NCI-H146 treated with DMSO at 0.1 percent for 48 hours (cell line): ENCODE measurements at regions not wholly inside any gene's neighbourhood (a gene's known extent, or its start where the extent isn't known, plus 50 kb on each side); places are given as distances from the start of the nearest gene placed in this dataset.
"Not testable (repeated sequence)": the region's sequence is repeated elsewhere in the genome, so short reads cannot be mapped to it uniquely, and the experiment has no call there.

Experiments used
- DNase-seq: peaks from one replicate; lab custom pipeline; 2025; ENCODE audit not compliant: unreplicated experiment; lab: John Stamatoyannopoulos, UW

DNA sequence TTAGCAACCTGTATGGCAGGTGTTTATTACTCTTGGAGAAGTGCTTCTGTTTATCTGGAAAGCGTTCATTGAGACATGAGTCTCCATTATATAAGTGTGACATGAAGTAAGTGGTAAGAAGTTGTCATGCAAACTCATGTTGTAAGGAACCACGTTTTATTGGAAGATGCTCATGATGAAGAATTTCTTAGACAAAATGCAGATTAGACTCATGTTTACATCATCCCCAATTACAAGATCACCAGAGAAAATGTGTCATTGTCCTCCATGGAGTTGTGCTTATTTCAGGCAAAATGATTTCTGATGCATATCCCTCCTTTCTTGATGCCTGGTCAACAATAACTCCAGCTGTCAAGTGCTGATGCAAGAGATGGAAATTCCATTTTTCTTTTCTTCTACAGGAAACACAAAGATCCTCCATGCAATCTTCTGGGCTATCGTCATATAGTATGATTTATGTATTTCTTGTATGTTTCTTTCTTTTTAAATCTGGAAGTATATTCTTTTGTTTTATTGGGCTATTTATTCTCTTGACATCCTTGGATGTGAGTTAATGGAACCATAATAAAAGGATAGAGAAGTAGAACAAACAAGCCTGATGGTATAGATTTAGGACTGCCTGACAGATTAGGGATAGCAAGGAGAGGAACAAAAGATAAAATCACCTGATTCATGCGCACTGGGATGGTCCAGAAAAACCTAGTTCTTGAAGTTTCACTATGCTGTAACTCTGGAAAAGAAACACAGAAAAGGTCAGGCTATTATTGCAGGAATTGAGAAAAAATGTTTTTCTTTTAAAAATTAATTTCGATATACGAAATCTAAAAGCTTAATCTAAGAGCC lies 50.7 kb upstream of the DIAPH3 start:
- DNase-seq = no peak

DNA sequence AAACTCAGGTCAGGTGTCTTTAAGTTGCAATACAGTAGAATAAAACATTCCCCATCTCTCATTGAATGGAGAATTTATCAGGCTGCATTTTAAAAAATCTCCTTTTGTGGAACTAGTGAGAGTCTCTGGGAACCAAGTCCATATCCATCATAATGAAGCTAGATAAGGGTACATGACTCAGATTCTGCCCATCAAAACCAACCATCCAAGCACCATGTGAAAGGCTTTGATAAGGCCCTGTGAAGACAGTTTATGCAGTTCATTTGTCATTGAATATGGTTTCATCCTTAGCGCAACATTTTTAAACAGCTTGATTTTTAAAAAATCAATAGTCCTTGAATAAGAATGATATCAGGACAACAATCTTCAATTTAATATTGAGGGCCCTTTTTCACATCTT lies 56.3 kb upstream of the DIAPH3 start:
- DNase-seq = no peak

DNA sequence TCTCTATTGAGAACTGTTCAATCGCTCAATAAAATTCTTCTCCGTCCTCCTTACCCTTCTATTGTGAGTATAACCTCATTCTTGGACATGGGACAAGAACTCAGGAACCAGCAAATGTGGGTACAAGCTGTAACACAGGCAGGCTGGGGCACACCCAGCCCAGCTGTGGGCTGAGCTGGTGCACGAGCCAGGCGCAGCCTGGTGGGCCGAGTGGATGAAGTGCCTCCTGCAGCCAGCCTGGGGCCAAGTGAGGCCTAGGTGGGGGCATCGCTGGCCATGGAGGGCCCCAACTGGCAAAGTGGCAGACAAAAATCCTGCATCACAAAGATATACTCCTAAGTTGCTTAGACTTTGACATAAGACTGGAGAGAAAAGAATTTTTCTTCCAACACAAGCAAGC lies 57.9 kb upstream of the DIAPH3 start:
- DNase-seq = no peak

DNA sequence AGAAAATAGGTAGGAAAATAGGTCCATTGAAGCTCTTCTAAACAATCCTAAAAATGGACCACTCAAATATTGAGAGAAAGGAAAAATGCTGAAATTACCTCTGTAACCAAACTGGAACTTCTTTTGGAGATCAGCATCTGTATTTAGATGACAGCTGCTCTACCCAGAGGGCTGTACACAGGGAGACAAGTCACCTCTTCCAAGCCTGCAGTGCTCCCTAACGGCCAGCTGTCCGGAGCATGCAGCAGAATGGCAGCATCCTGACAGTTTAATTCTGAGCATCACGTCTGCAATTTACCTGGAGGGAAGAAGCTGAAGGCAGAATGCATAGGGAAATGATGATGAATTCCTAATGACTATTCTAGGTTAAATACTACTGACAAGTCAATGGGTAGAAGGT lies 62.8 kb upstream of the DIAPH3 start:
- DNase-seq = peak; percentile 71

DNA sequence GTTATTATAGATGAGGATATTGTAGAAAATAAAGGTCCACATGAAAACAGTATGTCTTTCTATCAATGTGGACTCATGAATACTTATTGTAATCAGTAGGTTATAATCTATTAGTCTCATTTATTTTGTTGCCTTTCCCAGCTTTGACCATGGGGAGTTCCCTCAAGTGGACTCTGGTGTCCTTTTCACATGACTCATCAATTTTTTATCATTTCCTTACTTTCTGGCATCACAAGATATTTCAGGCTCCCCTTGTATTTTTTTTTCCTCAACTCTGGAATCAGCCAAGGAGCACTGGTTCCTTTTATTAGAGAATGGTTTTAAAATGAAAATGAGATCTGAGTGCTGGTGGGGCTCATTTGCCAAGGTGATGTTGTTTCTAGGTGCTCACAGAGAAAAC lies 63.4 kb upstream of the DIAPH3 start:
- DNase-seq = no peak

DNA sequence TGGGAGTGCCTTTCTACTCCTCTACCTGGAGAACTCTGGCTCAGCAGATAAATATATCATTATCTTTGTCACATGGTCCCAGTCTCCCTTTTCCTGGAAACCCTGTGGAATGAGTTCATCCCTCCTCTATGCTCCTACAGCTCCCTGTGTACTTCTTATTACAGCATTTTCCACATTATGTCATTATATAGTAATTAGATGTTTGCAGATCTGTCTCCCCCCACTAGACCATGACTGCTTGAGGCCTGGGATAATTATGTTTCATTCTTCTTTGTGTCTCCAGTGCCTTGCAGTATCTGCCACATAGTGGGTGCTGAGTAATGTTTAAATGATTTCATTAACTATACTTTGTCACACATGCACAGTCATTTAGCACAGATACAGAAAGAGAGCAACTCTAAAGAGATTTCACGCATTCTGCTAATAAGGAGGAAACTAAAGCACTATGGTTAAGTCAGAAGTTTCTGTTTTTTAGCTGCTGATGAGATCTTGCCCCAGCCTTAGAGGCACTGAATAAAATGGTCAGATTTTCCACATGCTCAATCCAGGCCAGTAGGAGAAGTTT lies 66.1 kb upstream of the DIAPH3 start:
- DNase-seq = peak; percentile 95

DNA sequence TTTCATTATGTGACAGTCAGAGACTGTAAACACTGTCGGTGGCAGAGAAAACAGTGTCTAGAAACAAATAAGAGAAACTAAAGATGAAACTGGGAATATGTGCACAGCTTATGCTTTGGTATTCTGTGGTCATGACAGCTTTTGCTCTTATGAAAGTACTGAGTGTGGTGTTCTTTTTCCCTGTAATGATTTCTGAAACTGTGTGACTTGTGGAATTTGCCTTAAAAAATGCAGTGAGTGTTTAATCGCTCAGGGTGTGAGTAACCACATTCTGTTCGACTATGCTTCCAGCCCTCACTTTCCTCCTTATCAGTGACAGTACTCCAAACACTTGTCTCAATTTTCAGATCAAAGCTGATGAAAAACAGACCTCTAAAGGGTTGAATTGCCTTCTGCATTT lies 66.9 kb upstream of the DIAPH3 start:
- DNase-seq = no peak

DNA sequence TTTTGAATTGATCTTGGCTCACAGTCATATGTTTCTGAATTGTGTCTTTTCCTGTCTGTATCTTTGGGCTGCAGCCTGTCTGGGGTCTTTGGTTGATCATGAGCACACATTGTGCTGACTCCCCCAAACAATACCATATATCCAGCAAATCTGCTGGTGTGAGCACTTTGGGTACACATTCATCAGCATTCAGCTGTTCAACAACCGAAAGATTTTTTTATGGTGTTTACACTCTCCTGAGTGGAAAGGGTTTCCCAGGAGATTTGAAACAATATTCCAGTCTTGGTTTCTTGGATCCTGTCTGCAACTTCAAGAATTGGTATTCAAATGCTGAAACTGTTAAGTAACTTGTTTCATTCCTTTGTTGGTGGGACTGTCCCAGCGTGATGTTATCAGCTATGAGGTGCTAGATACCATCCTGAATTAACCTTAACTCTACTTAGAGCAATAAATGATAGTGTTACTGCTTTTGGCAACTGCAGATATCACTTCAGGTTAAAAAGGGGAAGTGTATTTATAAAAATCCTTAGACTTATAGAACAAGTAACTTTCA lies 78.4 kb upstream of the DIAPH3 start:
- DNase-seq = no peak

DNA sequence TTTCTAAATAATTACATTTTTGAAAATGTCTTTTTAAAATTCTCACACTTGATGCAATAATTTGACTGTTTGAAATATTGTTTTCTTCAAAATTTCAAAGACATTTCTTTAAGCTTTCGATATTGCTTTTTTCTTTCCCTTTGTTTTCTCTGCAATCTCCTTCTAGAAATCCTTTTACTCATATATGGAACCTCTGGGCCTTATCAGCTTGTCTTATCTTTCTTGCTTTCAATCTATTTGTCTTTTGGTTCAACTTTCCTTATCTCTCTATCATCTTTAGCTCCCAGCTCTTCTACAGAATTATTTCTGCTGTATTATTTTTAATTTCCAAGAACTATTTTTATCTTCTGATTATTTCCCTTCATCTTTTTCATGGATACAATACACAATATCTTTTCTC lies 80.7 kb upstream of the DIAPH3 start:
- DNase-seq = no peak

DNA sequence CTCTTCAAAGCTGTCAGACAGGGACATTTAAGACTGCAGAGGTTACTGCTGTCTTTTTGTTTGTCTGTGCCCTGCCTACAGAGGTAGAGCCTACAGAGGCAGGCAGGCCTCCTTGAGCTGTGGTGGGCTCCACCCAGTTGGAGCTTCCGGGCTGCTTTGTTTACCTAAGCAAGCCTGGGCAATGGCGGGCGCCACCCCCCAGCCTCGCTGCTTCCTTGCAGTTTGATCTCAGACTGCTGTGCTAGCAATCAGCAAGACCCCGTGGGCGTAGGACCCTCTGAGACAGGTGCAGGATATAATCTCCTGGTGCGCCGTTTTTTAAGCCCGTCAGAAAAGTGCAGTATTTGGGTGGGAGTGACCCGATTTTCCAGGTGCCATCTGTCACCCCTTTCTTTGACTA lies 87.7 kb upstream of the DIAPH3 start:
- not testable (repeated sequence) for DNase-seq

DNA sequence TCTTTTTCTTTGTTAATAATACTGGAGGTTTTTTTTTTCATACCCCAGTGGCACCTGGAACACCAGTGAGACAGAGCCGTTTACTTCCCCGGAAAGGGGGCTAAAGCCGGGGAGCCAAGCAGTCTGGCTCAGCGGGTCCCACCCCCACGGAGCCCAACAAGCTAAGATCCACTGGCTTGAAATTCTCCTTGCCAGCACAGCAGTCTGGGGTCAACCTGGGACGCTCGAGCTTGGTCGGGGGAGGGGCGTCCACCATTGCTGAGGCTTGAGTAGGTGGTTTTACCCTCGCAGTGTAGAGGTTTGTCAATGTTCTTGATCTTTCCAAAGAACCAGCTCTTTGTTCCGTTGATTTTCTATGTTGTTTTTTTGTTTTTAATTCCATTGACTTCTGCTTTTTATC lies 94.6 kb upstream of the DIAPH3 start:
- DNase-seq = no peak

DNA sequence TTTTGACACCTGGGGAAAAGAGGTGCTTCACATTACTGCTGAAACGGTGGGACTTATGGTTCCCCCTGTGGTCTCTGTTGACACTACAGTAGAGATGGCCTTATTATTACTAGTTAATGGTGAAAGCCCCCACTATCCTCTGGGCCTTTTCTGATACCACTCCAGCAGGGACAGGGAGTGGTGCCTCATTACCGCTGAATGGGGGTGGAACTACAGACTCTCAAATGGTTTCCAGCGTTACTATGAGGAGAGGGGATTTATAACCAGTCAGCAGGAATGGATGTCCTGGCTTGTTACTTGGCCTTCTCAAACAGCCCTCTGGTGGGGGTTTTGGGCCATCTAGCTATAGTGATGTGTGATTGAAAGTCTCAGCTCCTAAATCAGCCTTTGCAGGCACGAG lies 96.7 kb upstream of the DIAPH3 start:
- peak; percentile 63 for DNase-seq

DNA sequence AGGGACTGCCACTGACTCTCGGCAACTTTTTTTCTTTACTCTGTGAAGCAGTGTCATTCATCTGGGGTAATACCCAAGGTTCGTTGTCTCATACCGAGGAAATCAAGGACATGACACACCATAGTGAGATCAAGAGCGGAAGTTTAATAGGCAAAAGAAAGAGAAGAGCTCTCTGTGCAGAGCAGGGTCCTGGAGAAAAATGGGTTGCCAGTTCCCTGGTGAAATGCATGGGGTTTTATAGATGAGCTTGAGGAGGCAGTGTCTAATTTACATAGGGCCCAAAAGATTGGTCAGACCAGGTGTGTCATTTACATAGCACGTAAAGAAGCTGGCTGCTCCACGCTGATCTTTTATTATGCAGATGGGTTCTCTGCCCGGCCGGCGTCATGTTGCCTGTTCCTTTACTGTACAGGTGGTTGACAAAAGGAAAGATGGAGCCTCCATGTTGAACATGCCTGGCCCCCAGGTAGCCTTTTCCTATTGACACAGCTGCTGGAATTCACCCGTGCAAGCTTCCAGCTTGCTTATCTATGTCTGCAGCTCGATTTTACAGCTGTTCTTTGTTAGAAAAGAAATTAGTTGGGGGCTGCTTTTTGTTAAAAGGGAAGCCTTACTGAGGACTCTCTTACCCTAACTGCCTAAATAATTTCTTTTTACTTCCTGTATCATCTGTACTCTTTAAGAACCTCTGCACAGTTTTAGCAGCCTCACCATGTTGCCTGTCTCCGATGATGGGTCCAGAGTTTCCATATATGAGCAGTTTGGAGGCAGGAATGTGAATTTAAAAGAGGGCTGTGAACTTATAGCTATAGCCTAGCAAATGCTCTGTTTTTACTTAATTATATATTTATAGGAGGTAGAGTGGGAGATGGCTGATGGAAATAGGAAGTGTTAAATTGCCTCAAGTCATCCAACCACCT lies 98.0 kb upstream of the DIAPH3 start:
- peak; percentile 99 for DNase-seq

DNA sequence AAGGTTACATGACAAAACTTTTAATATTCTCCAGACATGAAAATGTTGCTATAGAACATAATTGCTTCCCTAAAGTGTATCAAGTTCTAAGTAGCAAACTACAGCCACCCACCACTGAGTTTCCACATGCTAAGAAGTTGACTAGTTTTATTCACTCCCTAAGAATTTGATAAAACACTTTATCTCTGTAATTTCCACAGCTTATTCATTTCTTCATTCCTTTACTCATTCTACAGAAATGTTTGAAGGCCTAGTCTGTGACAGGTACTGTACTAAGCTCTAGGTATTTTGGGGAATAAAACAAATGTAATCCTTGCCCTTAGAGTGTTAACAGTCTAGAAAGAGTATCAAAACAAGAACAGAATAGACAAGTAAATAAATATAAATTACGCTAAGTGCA lies 101.8 kb upstream of the DIAPH3 start:
- no peak for DNase-seq

DNA sequence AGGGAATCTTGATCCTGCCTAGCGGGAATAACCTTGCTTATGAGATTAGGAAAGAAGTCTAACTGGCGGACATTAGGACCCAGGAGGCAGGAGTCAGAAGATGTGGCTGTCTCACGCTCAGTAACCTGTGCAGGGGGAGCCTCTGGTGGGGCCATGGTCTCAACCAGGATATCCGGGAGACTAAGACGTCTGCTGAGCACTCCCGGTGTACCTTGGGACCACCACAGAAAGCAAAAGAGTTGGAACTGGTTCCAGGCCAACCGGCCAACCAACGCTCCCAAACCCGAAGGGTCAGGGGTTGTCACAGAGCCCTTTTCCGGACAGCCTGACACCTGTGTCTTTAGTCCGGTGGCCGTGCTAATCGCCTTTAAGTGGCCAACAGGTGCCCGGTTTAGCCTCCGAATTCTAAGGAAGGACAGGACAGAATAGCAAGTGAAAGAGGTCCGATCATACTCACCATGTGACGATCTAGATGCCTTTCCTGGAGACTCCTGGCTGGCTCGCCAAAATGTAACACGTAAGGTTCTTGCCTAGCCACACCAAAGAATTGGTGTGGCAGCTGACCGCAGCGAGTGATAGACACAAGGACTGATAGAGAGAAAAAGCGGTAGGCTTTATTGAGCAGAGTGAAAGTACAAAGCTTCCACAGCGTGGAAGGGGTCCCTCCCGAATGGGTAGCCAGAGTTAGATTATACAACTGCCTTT lies 103.9 kb upstream of the DIAPH3 start:
- DNase-seq = no peak

DNA sequence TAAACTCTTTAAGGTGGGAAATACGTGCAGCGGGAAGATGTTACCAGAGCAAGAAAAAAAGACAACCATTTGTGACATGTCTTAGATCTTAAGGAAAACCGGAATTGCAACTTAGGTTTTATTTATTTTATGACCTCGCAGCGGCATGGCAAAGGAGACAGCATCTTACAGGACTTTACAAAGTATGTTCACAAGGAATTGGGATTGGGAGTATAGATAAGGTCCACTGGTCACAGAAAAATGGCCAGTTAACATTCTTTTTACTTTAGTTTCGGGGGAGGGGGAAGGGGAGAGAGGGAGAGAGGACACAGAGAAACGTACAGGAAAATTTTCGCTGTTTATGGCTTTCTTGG lies 104.5 kb upstream of the DIAPH3 start:
- DNase-seq = no peak

DNA sequence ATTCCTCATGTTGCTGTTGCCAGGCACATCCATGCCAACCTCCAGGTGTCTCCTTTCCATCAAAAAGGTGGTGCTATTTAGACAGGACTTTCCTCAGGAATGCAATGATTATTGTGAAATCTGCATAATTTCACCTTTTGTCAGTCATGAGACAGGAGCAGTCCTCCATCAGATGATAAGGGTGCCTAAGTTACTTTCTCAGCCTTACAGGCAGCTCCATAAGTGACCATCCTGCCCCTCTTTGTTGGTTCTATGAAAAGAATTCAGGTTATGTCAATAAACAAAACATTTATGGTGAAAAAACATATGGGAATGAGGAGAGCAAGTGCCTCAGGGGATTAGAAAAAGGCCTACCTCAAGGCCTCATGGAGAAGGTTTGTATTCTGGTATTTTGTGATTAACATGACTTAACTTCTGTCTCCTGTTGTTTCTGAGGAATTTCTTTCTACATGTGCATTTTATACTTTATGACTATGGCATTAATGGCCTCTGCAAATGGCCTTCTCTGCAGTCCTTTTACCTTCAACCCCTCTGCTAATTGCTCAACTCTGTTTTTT lies 110.3 kb upstream of the DIAPH3 start:
- no peak for DNase-seq

DNA sequence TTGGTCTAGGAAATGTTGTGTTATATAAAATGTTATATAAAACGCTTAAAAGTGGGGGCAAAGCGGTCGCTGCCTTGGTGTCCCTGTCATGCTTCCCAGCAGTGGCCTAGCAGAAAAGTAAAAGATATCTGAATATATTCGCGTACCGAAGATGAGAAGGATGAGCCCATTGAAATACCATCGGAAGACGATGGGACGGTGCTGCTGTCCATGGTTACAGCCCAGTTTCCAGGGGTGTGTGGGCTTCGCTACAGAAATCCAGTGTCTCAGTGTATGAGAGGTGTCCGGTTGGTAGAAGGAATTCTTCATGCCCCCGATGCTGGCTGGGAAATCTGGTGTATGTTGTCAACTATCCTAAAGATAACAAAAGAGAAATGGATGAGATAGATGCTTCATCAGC lies 110.9 kb upstream of the DIAPH3 start:
- DNase-seq = no peak

DNA sequence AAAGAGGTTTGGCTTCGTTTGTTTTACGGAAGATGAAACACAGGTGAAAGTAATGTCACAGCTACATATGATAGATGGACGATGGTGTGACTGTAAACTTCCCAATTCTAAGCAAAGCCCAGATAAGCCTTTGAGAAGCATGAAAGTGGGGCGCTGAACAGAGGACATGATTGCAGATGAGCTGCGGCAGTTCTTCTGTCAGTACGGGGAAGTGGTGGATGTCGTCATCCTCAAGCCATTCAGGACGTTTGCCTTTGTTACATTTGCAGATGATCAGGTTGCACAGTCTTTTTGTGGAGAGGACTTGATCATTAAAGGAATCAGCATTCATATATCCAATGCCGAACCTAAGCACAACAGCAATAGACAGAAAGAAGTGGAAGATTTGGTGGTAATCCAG lies 111.5 kb upstream of the DIAPH3 start:
- no peak for DNase-seq

DNA sequence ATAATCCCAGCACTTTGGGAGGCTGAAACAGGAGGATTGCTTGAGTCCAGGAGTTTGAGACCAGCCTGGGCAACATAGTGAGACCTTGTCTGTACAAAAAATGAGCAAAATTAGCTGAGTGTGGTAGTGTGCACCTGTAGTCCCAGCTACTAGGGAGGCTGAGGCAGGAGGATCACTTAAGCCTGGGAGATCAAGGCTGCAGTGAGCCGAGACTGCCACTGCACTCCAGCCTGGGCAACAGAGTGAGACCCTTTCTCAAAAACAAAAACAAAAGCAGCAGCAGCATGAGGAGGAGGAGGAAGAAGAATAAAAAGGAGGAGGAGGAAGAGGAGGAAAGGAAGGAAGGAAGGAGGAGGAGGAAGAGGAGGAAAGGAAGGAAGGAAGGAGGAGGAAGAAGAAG lies 116.5 kb upstream of the TDRD3 start:
- not testable (repeated sequence) for DNase-seq

DNA sequence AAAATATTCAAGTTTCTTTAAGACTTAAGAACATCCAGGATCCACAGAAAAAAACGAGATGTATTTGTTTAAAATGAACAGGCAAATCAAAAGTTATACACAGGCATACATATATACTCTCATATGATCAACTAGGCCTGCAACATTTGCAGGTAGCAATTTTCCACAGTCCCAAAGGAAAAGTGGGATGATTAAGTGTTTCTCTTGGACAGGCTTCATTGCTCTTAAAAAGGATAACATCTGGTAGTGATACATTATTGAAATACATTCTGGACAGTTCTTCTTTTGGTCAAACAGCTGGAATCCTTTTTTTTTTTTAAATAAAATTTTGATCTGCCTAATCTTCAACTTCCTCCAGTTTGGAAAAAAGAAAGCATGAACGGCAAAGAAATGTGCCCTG lies 114.8 kb upstream of the TDRD3 start:
- peak; percentile 79 for DNase-seq
